G401.6 (cell line): ENCODE measurements at regions not wholly inside any gene's neighbourhood (a gene's known extent, or its start where the extent isn't known, plus 50 kb on each side); places are given as distances from the start of the nearest gene placed in this dataset.

Experiments used
- FAIRE-seq: peaks from 2 replicates; lab custom pipeline; 2012; peaks lifted over from hg19 to GRCh38; lab: Jason Lieb, UNC

DNA sequence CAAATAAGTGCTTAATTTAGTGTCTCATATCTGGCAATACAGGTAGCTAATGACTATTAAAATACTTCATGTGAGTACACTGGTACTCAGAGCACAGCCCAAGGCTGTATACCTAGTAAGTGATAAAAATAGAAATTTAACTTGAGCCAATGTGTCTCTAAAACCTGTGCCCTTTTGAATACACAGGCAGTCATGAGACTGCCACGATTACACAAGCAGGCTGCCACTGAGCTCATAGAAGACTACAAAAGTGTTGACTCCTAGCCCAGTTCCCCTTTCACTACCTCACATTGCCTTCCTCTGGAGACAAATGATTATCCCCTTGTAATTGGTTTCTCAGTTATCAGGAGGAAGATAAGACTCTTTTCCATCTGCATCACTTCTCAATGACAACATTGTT, 66.3 kb upstream of the PAPPA start:
- no peak for FAIRE-seq

DNA sequence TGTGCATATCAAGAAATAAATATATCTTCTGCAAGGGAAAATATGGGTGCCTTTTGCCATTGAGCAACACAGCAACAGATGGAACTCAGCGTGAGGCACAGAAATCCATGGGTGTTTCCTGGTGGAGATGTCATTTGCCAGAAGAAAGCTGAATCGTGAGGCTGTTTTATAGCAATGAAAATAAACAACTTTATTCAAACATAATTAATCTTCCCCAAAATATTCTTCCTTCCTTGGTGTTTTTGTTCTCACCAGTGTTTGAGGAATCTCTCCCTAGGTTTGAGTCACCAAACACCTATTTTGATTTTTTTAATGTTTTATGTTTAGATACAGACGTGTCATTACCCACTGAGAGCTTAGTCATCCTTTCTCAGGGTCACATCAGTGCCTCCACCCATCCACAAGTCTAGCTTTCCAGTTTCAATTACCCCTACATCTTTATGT, 65.8 kb upstream of the PAPPA start:
- no peak for FAIRE-seq

DNA sequence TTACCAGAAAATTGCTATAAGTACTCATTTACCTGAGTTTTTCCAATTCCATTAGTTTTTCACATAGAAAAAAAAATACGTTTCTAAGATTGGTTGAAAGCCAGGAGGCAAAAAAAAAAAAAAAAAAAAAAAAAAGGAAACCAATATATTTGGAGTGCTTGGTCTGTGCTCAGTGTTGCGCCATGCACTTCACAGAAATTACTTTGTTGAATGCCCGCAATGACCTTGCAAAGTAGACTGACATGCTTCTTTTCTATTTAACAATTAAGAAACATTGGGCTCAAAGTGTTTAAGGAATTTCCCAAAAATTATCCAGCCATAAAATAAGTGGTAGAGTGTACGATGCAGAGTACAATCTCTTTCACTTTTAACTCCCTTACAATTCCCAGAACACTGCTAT, 65.2 kb upstream of the PAPPA start:
- no peak for FAIRE-seq

DNA sequence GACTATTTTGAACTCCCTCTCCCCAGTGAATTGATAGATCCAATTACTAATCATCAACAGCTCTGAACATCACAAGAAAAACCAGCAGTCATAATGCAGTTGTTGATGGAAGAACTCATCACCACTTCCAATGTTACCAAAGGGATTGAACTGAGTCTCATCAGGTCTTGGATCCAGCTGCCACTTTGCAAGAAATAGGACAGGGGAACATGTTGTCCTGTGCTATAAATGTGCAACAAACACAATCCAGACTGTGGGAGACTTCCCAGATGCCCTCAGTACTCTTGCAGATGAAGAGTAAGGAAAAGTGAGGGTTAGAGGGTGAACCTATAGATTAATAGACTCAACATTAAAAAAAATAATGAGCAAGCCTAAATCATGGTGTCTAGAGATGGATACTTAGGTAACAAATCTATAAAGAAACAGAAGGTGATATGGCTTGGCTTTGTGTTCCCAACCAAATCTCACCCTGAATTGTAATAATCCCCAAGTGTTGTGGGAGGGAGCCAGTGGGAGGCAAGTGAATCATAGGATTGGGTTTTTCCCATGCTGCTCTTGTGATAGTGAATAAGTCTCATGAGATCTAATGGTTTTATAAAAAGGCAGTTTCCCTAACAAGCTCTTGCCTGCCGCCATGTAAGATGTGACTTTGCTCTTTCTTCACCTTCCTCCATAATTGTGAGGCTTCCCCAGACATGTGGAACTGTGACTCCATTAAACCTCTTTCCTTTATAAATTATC, 63.4 kb upstream of the PAPPA start:
- no peak for FAIRE-seq

DNA sequence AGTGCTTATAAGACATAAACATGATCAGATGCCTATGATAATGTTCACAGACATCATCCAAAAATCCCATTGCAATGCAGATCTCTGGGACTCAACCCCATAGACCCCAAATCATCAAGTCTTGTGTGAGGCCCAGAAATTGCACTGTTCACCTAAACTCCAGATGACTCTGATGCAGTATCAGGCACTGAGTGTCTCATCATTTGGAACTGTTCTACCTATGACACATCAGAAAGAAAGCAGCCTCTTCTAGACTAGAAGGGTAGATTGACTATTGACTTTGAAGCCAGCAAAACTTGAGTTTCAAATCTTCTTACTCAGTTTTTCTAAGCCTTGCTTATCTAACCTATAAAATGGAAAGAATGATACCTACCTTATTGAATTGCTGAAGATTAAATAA, 58.7 kb upstream of the PAPPA start:
- no peak for FAIRE-seq

DNA sequence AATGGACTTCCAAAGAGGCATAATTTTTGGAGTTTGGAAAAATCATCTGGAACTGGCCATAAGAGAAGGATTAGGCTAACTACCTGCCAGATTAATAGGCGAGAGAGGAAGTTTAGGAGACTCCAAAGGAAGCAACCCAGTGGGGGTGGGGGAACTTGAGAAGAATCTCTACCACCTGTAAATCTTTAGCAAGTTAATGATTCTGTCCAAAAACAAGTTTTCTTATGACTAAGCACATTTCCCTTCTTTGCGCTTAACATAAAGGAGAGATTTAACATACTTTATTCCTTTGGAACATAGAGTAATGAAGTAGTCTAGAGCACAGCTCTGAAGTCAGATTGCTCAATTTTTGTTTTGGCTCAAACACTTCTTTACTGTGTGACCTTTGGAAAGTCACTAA, 58.2 kb upstream of the PAPPA start:
- FAIRE-seq: no peak

DNA sequence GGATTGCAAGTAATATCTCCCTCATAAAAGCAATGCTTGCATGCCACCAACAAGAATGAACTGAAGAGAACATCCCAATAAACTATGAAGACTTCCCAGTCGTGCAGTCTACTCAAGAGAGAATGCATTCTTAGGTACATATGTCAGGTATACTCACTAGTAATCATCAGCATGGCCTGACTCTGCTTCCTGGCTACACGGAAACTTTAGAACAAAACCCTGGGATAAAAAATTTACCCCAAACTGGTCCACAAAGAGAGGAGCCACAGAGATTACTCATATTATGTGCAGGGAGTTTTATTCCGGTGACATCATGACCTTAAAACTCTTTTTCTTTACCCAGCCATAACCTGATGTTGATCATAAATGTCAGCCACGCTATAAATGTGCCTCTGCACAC, 57.5 kb upstream of the PAPPA start:
- no peak for FAIRE-seq

DNA sequence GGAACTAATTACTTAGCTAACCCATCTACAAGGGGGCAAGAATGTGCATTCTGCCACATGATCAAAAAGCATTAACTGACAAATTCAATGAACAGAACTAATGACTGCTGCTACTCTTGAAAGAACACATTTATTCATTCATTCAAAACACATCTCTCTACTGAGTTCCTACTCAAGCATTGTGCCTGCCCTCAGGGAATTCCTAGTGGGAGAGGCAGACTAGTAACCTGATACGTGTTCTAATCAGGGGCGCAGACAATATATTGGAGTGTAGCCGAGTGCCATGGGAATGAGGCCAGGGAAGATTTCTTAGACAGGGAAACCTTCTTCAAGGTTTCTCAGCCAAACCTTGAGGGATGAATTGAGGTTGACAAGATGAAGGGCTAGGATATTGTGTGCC, 56.7 kb upstream of the PAPPA start:
- FAIRE-seq: no peak

DNA sequence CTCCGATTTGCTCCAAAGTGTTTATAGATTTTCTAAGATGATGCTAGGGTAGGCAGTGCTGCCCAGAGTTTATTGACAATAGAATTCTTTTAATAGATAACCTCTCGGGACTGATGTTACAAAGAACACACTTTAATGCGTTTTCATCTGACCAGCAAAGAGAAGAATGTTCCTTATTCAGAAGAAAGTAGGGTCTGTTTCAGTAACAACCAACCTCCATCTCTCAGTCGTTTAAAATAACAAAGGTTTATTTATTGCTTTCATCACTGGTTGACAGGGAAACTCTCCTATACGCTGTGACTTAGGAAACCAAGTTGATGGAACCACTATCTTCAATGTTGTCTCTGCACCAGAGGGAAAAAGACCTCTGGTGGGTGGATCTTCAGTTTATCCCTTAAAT, 55.1 kb upstream of the PAPPA start:
- no peak for FAIRE-seq

DNA sequence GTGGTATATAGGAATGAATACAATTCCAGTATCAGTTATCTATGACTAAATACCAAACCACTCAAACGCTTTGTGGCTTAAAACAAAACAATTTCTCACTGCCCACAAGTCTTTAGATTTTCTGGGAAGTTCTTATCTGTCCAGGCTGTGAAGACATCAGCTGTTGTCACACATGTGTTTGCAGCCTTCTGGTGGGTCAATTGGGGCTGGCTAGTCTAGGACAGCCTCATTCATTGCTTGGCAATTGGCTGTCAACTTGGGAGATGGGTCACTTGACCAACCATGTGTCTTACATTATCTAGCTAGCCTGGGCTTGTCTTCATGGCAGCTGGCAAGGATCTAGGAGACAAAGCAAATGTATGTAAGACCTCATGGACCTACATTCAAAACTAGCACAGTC, 53.8 kb upstream of the PAPPA start:
- FAIRE-seq: no peak

DNA sequence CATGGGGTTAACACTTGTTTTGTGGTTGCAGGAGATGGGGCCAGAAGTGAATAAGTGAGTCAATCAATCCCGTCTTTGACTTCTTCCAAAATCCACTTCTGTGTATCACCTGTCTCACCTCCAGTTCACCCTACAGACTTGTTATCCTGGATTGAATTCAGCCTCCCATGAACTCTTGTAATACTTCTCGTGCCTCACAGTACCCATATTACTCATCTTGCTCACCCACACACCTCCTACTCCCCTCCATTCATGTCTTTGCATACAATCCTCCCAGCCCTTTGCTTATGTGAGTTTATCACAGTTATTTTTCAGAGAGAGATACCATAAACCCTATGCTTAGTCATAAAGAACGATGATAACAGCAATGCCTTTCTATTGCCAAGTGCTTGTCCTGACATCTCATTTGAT, 52.9 kb upstream of the PAPPA start:
- no peak for FAIRE-seq

DNA sequence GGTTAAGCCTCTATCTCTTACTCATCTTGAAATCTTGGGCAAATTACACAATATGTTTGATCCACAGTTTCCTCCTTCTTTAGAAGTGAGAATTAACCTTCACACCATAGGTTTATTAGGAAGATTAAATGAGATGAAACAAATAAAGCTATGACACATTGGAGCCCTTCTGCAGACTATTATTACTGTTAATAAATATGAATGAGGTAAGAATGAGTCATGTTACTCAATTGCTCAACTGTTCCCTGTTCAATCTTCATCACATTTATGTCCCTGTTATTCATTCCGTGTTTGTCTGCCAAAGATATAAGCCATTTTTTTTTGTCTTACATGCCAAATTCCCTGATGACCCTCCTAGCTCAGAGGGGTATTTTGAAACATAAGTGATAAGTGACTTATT, 52.1 kb upstream of the PAPPA start:
- FAIRE-seq: no peak

DNA sequence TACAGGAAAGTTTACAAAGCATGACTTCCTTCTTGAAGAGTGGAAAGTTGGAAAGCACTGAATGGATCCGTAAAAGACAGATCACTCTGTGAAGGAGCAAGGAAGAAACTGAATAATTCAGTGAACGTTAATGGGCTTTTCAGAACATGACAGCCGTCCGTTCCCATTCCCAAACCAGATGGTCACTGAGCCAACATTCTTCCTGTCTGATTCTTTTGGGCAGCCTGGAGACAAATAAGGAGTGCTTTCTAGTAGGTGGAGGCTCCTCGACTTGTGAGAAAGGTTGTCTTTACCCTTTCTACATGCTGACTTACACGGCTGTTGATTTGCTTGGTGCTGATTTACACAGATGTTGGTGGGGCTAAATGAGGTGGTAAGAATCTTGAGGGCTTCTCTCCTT, 51.0 kb upstream of the PAPPA start:
- FAIRE-seq: no peak
